ENCODE measurements at regions not wholly inside any gene's neighbourhood (a gene's known extent, or its start where the extent isn't known, plus 50 kb on each side); places are given as distances from the start of the nearest gene placed in this dataset.

GRCh38 chr1:198380275-198380674 is 160.2 kb downstream of the ATP6V1G3 start:
- no peak for DNase-seq
- H3K27ac ChIP-seq, result no peak overlapping the region
- peaks cover 0 to under 1% (median 0%) of the 10 kb centered on the region in 4 donors for H3K9me3 ChIP-seq
- no peaks in the 10 kb centered on the region for H3K4me1 ChIP-seq
- no peaks in the 10 kb centered on the region for H3K36me3 ChIP-seq
- TF ChIP-seq POLR2A (IDR thresholded peaks at IDR 0.05), result no peak
- no peak for TF ChIP-seq EP300 (IDR thresholded peaks at IDR 0.05)
- no peak for TF ChIP-seq POLR2AphosphoS5 (IDR thresholded peaks at IDR 0.05)
- TF ChIP-seq CTCF (IDR thresholded peaks at IDR 0.05), result no peak
- intact Hi-C loops (cut with DNase I; ENCODE audit: low total_unique reads), result no loop called here
- no peaks in the 10 kb centered on the region for H3K27me3 ChIP-seq
- H3K4me3 ChIP-seq, result no peak overlapping the region

GRCh38 chr1:198377702-198378101 is 162.8 kb downstream of the ATP6V1G3 start:
- H3K9me3 ChIP-seq, result peaks cover 0 to 14% (median 9%) of the 10 kb centered on the region in 4 donors
- H3K4me1 ChIP-seq, result no peaks in the 10 kb centered on the region
- no peak for TF ChIP-seq CTCF (IDR thresholded peaks at IDR 0.05)
- H3K27ac ChIP-seq, result no peak overlapping the region
- DNase-seq, result no peak
- no peak overlapping the region for H3K4me3 ChIP-seq
- no peaks in the 10 kb centered on the region for H3K27me3 ChIP-seq
- intact Hi-C loops (cut with DNase I; ENCODE audit: low total_unique reads), result no loop called here
- H3K36me3 ChIP-seq, result no peaks in the 10 kb centered on the region

DNA sequence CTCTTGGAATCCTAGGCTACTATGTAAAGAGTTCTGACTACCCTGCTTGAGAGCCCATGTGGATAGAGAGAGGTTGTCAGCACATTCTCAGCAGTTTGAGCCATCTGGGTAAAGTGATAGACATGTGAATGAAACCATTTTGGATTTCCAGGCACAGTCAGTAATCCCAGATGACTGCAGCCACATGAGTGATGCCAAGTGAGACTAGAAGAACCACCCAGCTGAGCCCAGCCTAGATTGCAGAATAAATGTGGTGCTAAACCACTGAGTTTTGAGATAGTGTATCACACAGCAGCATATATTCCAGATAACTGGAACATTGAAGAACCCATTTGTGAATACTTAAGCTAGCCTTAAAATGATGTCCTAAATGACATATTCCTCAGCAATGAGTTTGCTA is 166.2 kb downstream of the ATP6V1G3 start:
- intact Hi-C loops (cut with DNase I; ENCODE audit: low total_unique reads), result no loop called here
- no peak for DNase-seq
- Histone ChIP-seq H3K9me3 (peaks cover 0 to 14% (median 9%) of the 10 kb centered on the region in 4 donors), H3K4me3 (no peak overlapping the region), H3K27me3 (no peaks in the 10 kb centered on the region), H3K36me3 (no peaks in the 10 kb centered on the region), H3K4me1 (no peaks in the 10 kb centered on the region), H3K27ac (no peak overlapping the region)
- TF ChIP-seq CTCF (IDR thresholded peaks at IDR 0.05) (no peak), POLR2AphosphoS5 (IDR thresholded peaks at IDR 0.05) (no peak), EP300 (IDR thresholded peaks at IDR 0.05) (no peak), POLR2A (IDR thresholded peaks at IDR 0.05) (no peak)

DNA sequence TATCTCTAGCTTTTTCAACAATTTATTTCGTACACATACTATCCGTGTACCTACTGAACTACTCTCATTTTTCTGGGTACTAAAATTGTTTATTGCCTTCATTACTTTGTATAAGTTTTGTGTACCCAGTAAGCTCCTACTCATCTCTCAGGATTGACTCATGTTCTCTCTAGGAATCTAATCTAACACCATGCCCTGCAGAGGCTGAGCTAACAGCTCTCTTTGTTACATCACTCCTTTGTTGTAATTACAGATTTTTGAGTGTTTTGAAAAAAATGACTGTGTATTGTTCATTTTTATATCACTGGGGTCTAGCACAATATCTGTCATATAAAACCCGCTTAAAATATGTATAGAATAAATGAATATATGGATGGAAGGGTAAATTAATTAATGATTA is 167.1 kb downstream of the ATP6V1G3 start:
- no peak for DNase-seq
- Histone ChIP-seq H3K4me3 (no peak overlapping the region), H3K27ac (no peak overlapping the region), H3K4me1 (no peaks in the 10 kb centered on the region), H3K36me3 (no peaks in the 10 kb centered on the region), H3K27me3 (no peaks in the 10 kb centered on the region), H3K9me3 (peaks cover 0 to 14% (median 9%) of the 10 kb centered on the region in 4 donors)
- 54 to 90% (median 86%) methylated on average over 3 of the region's 3 CpGs for WGBS, 5 donors
- TF ChIP-seq EP300 (IDR thresholded peaks at IDR 0.05) (no peak), POLR2AphosphoS5 (IDR thresholded peaks at IDR 0.05) (no peak), CTCF (IDR thresholded peaks at IDR 0.05) (no peak), POLR2A (IDR thresholded peaks at IDR 0.05) (no peak)
- intact Hi-C loops (cut with DNase I; ENCODE audit: low total_unique reads), result no loop called here
